K562 (cell line): ENCODE measurements at regions not wholly inside any gene's neighbourhood (a gene's known extent, or its start where the extent isn't known, plus 50 kb on each side); places are given as distances from the start of the nearest gene placed in this dataset.

Experiments used
- TRIM28 ChIP-seq: fragments of 450-650 bp; IDR thresholded peaks from 2 replicates; pipeline ENCODE4 v1.6.1; 2017
- ZNF644 ChIP-seq: fragments of 200-800 bp; sonication (Bioruptor generic); IDR thresholded peaks from 2 replicates; pipeline ENCODE4 v1.6.1; 2016; ENCODE audit warnings: low read depth, missing genetic modification characterization, missing compliant biosample characterization
- TF ChIP-seq, protein P1 (sequence below), 3 experiments: IDR thresholded peaks in 2 of 3; conservative IDR thresholded peaks in 1 of 3; 2 replicates each; pipeline ENCODE4 v1.5.1; 2011 to 2012; ENCODE audit warnings: low read length in 3 of 3, mild to moderate bottlenecking in 3 of 3, control low read depth in 2 of 3, improper control_type of control experiment in 1 of 3, inconsistent platforms in 1 of 3, low read depth in 1 of 3, mixed read lengths in 1 of 3, moderate library complexity in 1 of 3; ENCODE audit not compliant: insufficient read depth in 2 of 3

DNA sequence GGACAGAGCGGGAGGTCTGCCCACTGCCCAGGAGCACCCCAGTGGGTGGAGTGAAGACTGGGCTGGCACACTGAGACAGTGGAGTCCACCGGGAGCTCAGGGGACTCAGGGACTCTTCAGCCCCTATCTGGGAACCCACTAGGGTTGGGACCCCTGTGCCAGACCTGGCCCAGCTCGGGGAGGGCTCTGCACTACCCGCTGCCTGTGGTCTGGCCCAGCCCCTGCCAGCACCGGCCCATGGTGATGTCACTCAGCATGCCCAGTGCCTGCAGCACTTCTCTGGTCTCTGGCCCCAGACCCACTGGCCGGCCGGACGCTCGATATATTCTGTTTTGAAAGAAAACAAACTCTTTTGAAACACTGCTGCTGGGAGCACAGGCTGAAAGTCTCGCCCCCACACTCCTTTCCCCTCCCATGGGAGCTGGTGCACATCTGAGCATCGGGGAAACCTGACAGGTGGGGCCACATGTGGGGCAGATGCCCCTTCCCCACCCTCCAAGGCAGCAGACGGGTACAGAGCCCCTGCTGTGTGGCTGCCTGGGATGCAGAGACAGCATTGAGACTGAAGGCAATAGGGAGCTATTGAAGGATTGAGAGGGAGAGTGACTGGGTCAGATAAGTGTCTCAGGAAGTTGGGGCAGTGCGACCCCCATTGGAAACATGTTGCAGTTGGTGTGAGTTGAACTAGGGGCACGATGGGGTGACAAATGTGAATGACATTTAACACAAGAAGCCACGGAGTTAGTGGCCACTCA is 62.9 kb downstream of the MYEOV start:
- TF ChIP-seq, protein P1, sequence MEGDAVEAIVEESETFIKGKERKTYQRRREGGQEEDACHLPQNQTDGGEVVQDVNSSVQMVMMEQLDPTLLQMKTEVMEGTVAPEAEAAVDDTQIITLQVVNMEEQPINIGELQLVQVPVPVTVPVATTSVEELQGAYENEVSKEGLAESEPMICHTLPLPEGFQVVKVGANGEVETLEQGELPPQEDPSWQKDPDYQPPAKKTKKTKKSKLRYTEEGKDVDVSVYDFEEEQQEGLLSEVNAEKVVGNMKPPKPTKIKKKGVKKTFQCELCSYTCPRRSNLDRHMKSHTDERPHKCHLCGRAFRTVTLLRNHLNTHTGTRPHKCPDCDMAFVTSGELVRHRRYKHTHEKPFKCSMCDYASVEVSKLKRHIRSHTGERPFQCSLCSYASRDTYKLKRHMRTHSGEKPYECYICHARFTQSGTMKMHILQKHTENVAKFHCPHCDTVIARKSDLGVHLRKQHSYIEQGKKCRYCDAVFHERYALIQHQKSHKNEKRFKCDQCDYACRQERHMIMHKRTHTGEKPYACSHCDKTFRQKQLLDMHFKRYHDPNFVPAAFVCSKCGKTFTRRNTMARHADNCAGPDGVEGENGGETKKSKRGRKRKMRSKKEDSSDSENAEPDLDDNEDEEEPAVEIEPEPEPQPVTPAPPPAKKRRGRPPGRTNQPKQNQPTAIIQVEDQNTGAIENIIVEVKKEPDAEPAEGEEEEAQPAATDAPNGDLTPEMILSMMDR (IDR thresholded peaks at IDR 0.05 in 2 of 3, conservative IDR thresholded peaks at IDR 0.05 in 1 of 3; ENCODE audit: insufficient read depth in 2 of 3, low read depth in 1 of 3, low read length in 3 of 3), result no peak
- TF ChIP-seq TRIM28, result no peak
- TF ChIP-seq ZNF644 (tag), result no peak
